EL (cell line): ENCODE measurements at regions not wholly inside any gene's neighbourhood (a gene's known extent, or its start where the extent isn't known, plus 50 kb on each side); places are given as distances from the start of the nearest gene placed in this dataset.

Experiments
- DNase-seq: peaks from one replicate; pipeline ENCODE4 v3.0.0-alpha.2; 2016

- DNase-seq = no peak
Observed at GRCh38 chr4:19009881-19010280, 988.3 kb upstream of the LCORL start.

- peak; percentile 85 for DNase-seq
Observed at GRCh38 chr4:19005211-19005610, 983.7 kb upstream of the LCORL start.

- no peak for DNase-seq
Observed at GRCh38 chr4:19002170-19002569, 980.6 kb upstream of the LCORL start.

- no peak for DNase-seq
Observed at GRCh38 chr4:18999595-18999994, 978.0 kb upstream of the LCORL start.

- no peak for DNase-seq
Observed at GRCh38 chr4:18981234-18981615, 959.7 kb upstream of the LCORL start.

GRCh38 chr4:18980516-18981233 is 959.1 kb upstream of the LCORL start:
- no peak for DNase-seq

- no peak for DNase-seq
Observed at GRCh38 chr4:18976884-18977283, 955.3 kb upstream of the LCORL start.

- DNase-seq = no peak
Observed at GRCh38 chr4:18975916-18976808, 954.6 kb upstream of the LCORL start.

- no peak for DNase-seq
Observed at GRCh38 chr4:18973296-18973695, 951.7 kb upstream of the LCORL start.

GRCh38 chr4:18961879-18962278 is 940.3 kb upstream of the LCORL start:
- DNase-seq = no peak

GRCh38 chr4:18961266-18961665 is 939.7 kb upstream of the LCORL start:
- DNase-seq = no peak

GRCh38 chr4:18957716-18958115 is 936.2 kb upstream of the LCORL start:
- no peak for DNase-seq

- DNase-seq = no peak
Observed at GRCh38 chr4:18954538-18954937, 933.0 kb upstream of the LCORL start.

- no peak for DNase-seq
Observed at GRCh38 chr4:18953613-18954012, 932.1 kb upstream of the LCORL start.

GRCh38 chr4:18945464-18945863 is 923.9 kb upstream of the LCORL start:
- no peak for DNase-seq

- no peak for DNase-seq
Observed at GRCh38 chr4:18942874-18943273, 921.3 kb upstream of the LCORL start.

GRCh38 chr4:18938343-18939099 is 917.0 kb upstream of the LCORL start:
- peak; percentile 48 for DNase-seq

- DNase-seq = peak; percentile 12
Observed at GRCh38 chr4:18937746-18938145, 916.2 kb upstream of the LCORL start.

GRCh38 chr4:18937080-18937479 is 915.5 kb upstream of the LCORL start:
- DNase-seq = no peak

- DNase-seq = no peak
Observed at GRCh38 chr4:18935659-18936345, 914.2 kb upstream of the LCORL start.

- peak; percentile 41 for DNase-seq
Observed at GRCh38 chr4:18934197-18934596, 912.6 kb upstream of the LCORL start.

GRCh38 chr4:18932730-18933339 is 911.3 kb upstream of the LCORL start:
- DNase-seq = peak; percentile 8
